ENCODE measurements at regions not wholly inside any gene's neighbourhood (a gene's known extent, or its start where the extent isn't known, plus 50 kb on each side); places are given as distances from the start of the nearest gene placed in this dataset.

DNA sequence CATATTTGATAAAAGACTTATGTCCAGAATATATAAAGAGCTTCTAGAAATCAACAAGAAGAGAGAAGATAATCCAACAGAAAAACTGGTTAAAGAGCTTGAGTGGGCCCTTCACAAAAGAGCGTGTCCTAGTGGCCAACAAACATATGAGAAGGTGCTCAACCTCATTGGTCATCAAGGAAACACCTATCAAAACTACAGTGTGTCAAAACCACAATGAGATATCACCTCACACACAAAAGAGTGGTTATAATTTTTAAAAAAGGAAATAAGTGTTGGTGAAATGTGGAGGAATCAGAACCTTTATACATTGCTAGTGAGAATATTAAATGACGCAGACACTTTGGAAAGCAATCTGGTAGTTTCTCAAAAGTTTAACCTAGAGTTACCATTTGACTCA, 68.4 kb upstream of the KLF13 start:
- TF ChIP-seq EP300 (IDR thresholded peaks at IDR 0.05) (no peak), CTCF (IDR thresholded peaks at IDR 0.05) (no peak), POLR2A (IDR thresholded peaks at IDR 0.05) (no peak), POLR2AphosphoS5 (IDR thresholded peaks at IDR 0.05) (no peak)

Data from sigmoid colon (tissue), 4 donors.